HepG2 (cell line): ENCODE measurements at regions not wholly inside any gene's neighbourhood (a gene's known extent, or its start where the extent isn't known, plus 50 kb on each side); places are given as distances from the start of the nearest gene placed in this dataset.

Experiments
- ATAC-seq: fragments of 200-7000 bp; cut with Tn5 transposase; 3 replicates; pipeline ENCODE4 v1.9.1; 2020; ENCODE audit warnings: mild to moderate bottlenecking, moderate library complexity
- BruUV-seq: library from RNA; stranded (reverse); fragments of 400-500 nt; replicated peaks from 2 replicates; lab custom pipeline; 2021; lab: Mats Ljungman, UMichigan
- CTCF ChIA-PET: fragments of 300-600 bp; formaldehyde crosslinking; extraction: SDS; loops from one replicate; lab custom pipeline; 2021; ENCODE audit warnings: low total read pairs, inconsistent platforms, low intra/inter-chr PET ratio; lab: Yijun Ruan, JAX
- POLR2A ChIA-PET: fragments of 350-600 bp; sonication (Branson Sonifier 250); formaldehyde crosslinking; loops from one replicate; lab custom pipeline; 2020; ENCODE audit warnings: antibody characterized with exemption, inconsistent platforms; lab: Yijun Ruan, JAX
- DNase-seq: peaks from one replicate; pipeline ENCODE4 v3.0.0-alpha.2; 2015; ENCODE audit warnings: low spot score
- FAIRE-seq: peaks from 3 replicates; lab custom pipeline; 2011; peaks lifted over from hg19 to GRCh38; lab: Jason Lieb, UNC
- H2AFZ ChIP-seq: one replicate; pipeline ENCODE4 v1.6.1; 2011; ENCODE audit warnings: low read length, inconsistent platforms
- H3K27ac ChIP-seq: fragments of 300-600 bp; 3 replicates; pipeline ENCODE4 v1.8.0; 2011; ENCODE audit warnings: mixed run types, mild to moderate bottlenecking, mixed read lengths, low read length, inconsistent platforms; ENCODE audit not compliant: insufficient read depth; ENCODE audit errors: extremely low read length
- H3K27me3 ChIP-seq, 2 experiments: fragments of 200-600 bp in 1 of 2; 2 replicates in 1 of 2; 3 replicates in 1 of 2; pipeline versions ENCODE4 v1.6.0 to v1.8.0; 2011; ENCODE audit warnings: low read length in 2 of 2, mild to moderate bottlenecking in 2 of 2, moderate library complexity in 2 of 2, inconsistent platforms in 1 of 2; ENCODE audit not compliant: insufficient read depth in 2 of 2, control insufficient read depth in 1 of 2
- H3K36me3 ChIP-seq, 2 experiments: fragments of 200-600 bp in 1 of 2; replicated peaks in 1 of 2; 2 replicates in 1 of 2; 3 replicates in 1 of 2; pipeline versions ENCODE4 v1.5.1 to v1.8.0; 2011; ENCODE audit warnings: low read length in 2 of 2, inconsistent platforms in 1 of 2; ENCODE audit not compliant: insufficient read depth in 2 of 2, control insufficient read depth in 1 of 2
- H3K4me1 ChIP-seq: 2 replicates; pipeline ENCODE4 v1.5.1; 2012; ENCODE audit warnings: low read length, inconsistent platforms; ENCODE audit not compliant: insufficient read depth
- H3K4me2 ChIP-seq: 2 replicates; pipeline ENCODE4 v1.6.0; 2011; ENCODE audit warnings: low read depth, low read length, inconsistent platforms
- H3K4me3 ChIP-seq, 3 experiments: fragments of 200-600 bp in 1 of 3; sonication (generic), shearing (Covaris generic) in 1 of 3; replicated peaks in 1 of 3; 2 replicates each; pipeline ENCODE4 v1.5.1; 2011 to 2016; ENCODE audit warnings: low read length in 3 of 3, inconsistent platforms in 2 of 3, low read depth in 2 of 3, mild to moderate bottlenecking in 2 of 3, control low read depth in 1 of 3, mixed read lengths in 1 of 3; ENCODE audit not compliant: insufficient read depth in 1 of 3
- H3K79me2 ChIP-seq: one replicate; pipeline ENCODE4 v1.6.1; 2011; ENCODE audit warnings: low read length, inconsistent platforms; ENCODE audit not compliant: insufficient read depth
- H3K9ac ChIP-seq: 2 replicates; pipeline ENCODE4 v1.6.0; 2011; ENCODE audit warnings: mild to moderate bottlenecking, low read depth, low read length, inconsistent platforms; ENCODE audit not compliant: insufficient read depth
- H3K9me3 ChIP-seq: 2 replicates; pipeline ENCODE4 v1.5.1; 2012; ENCODE audit warnings: mild to moderate bottlenecking, low read length
- H4K20me1 ChIP-seq: 2 replicates; pipeline ENCODE4 v1.6.0; 2011; ENCODE audit warnings: inconsistent platforms, mild to moderate bottlenecking, low read length, moderate library complexity; ENCODE audit not compliant: insufficient read depth
- CCDC6 ChIP-seq: sonication (generic); formaldehyde crosslinking; IDR thresholded peaks from 2 replicates; pipeline ENCODE4 v1.8.1; 2022; ENCODE audit warnings: mild to moderate bottlenecking, missing genetic modification reagents, moderate library complexity
- ETV5 ChIP-seq: IDR thresholded peaks from 2 replicates; pipeline ENCODE4 v1.6.1; 2018; ENCODE audit warnings: missing biosample characterization, missing genetic modification reagents, inconsistent platforms, borderline replicate concordance
- FOXA3 ChIP-seq: IDR thresholded peaks from 2 replicates; pipeline ENCODE4 v1.6.1; 2016; ENCODE audit warnings: missing genetic modification reagents, missing compliant biosample characterization
- HNF4A ChIP-seq: sonication (generic); formaldehyde crosslinking; IDR thresholded peaks from 2 replicates; pipeline ENCODE4 v1.4.0; 2020; ENCODE audit warnings: missing genetic modification reagents
- NFE2 ChIP-seq: sonication (generic); formaldehyde crosslinking; IDR thresholded peaks from 2 replicates; pipeline ENCODE4 v1.4.0; 2020; ENCODE audit warnings: missing genetic modification reagents
- PTBP1 ChIP-seq: fragments of 200-400 bp; formaldehyde crosslinking; IDR thresholded peaks from 2 replicates; pipeline ENCODE4 v1.6.1; 2018; ENCODE audit warnings: low read length, low read depth; ENCODE audit not compliant: poor library complexity, severe bottlenecking
- SCMH1 ChIP-seq: sonication (generic); formaldehyde crosslinking; IDR thresholded peaks from 2 replicates; pipeline ENCODE4 v1.9.0; 2021; ENCODE audit warnings: missing genetic modification reagents, mild to moderate bottlenecking, borderline replicate concordance
- SMYD3 ChIP-seq: sonication (generic); formaldehyde crosslinking; IDR thresholded peaks from 2 replicates; pipeline ENCODE4 v1.8.1; 2023; ENCODE audit warnings: mild to moderate bottlenecking, missing genetic modification reagents
- SP5 ChIP-seq: IDR thresholded peaks from 2 replicates; pipeline ENCODE4 v1.6.1; 2016; ENCODE audit warnings: low read depth, borderline replicate concordance
- TBX3 ChIP-seq: fragments of 450-650 bp; IDR thresholded peaks from 2 replicates; pipeline ENCODE4 v1.6.1; 2017; ENCODE audit warnings: antibody characterized with exemption, mild to moderate bottlenecking, inconsistent platforms, borderline replicate concordance
- THAP7 ChIP-seq: sonication (generic); formaldehyde crosslinking; IDR thresholded peaks from 2 replicates; pipeline ENCODE4 v1.8.1; 2023; ENCODE audit warnings: mild to moderate bottlenecking, missing genetic modification reagents
- ZNF20 ChIP-seq: sonication (generic); formaldehyde crosslinking; IDR thresholded peaks from 2 replicates; pipeline ENCODE4 v1.4.0; 2020; ENCODE audit warnings: mild to moderate bottlenecking, moderate library complexity, missing genetic modification reagents
- ZNF205 ChIP-seq: IDR thresholded peaks from 2 replicates; pipeline ENCODE4 v1.6.1; 2018; ENCODE audit warnings: missing biosample characterization, missing genetic modification reagents
- ZNF30 ChIP-seq: sonication (generic); formaldehyde crosslinking; IDR thresholded peaks from 2 replicates; pipeline ENCODE4 v1.5.0; 2020; ENCODE audit warnings: mild to moderate bottlenecking, missing genetic modification reagents
- ZNF333 ChIP-seq: sonication (generic); formaldehyde crosslinking; IDR thresholded peaks from 2 replicates; pipeline ENCODE4 v1.4.0; 2020; ENCODE audit warnings: mild to moderate bottlenecking, missing genetic modification reagents, borderline replicate concordance
- ZNF350 ChIP-seq: sonication (generic); formaldehyde crosslinking; IDR thresholded peaks from 2 replicates; pipeline ENCODE4 v1.4.0; 2020; ENCODE audit warnings: mild to moderate bottlenecking, low read depth, missing genetic modification reagents, borderline replicate concordance
- ZNF569 ChIP-seq: sonication (generic); formaldehyde crosslinking; IDR thresholded peaks from 2 replicates; pipeline ENCODE4 v1.5.0; 2020; ENCODE audit warnings: mild to moderate bottlenecking, missing genetic modification reagents, moderate library complexity, borderline replicate concordance
- ZNF691 ChIP-seq: sonication (generic); formaldehyde crosslinking; IDR thresholded peaks from 2 replicates; pipeline ENCODE4 v1.4.0; 2020; ENCODE audit warnings: missing genetic modification reagents, low read depth, mild to moderate bottlenecking, borderline replicate concordance
- ZNF816 ChIP-seq: sonication (generic); formaldehyde crosslinking; IDR thresholded peaks from 2 replicates; pipeline ENCODE4 v1.8.0; 2022; ENCODE audit warnings: missing genetic modification reagents, mild to moderate bottlenecking, borderline replicate concordance
- ZNF83 ChIP-seq: sonication (generic); formaldehyde crosslinking; IDR thresholded peaks from 2 replicates; pipeline ENCODE4 v1.4.0; 2020; ENCODE audit warnings: missing genetic modification reagents, mild to moderate bottlenecking, borderline replicate concordance
- ZSCAN31 ChIP-seq: sonication (generic); formaldehyde crosslinking; IDR thresholded peaks from 2 replicates; pipeline ENCODE4 v1.5.0; 2020; ENCODE audit warnings: low read depth, mild to moderate bottlenecking, missing genetic modification reagents
- WGBS: methylation state at CpG from one replicate; pipeline ENCODE4 v1.1.6; 2017; ENCODE audit warnings: low lambda C conversion rate; 5-methylcytosine and 5-hydroxymethylcytosine counted together
- in situ Hi-C: cut with HindIII; loops from 2 replicates; pipeline ENCODE4 v1.10.0; 2017; ENCODE audit warnings: low pct_unique_long_range_greater_than_20kb; ENCODE audit not compliant: extremely low pct_ligation_motif_present
- intact Hi-C: fragments of 100-400 bp; cut with micrococcal nuclease; formaldehyde crosslinking; loops from one replicate; pipeline ENCODE4 v1.10.0; 2022; ENCODE audit not compliant: unreplicated experiment
- TF ChIP-seq, protein P1 (sequence below): sonication (generic); formaldehyde crosslinking; IDR thresholded peaks from 2 replicates; pipeline ENCODE4 v1.9.0; 2021; ENCODE audit warnings: missing genetic modification reagents, mild to moderate bottlenecking, borderline replicate concordance

DNA sequence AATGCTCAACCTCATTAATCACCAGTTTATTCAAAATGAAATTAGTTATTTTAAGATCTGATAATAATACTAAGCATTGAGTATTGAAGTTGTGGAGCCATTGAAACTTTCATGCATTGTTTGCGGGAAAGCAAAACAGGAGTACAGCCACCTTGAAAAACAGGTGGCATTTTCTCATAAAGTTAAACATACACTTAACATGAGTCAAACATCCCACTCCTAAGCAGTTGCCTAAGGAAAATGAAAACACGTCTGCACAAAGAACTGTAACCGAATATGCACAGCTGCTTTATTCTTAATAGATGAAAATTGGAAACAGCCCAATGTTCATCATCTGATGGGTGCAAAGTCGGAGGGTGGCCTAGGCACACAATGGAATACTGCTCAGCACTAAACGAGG lies 177.3 kb downstream of the IRX2 start (continued):
- TF ChIP-seq, protein P1, sequence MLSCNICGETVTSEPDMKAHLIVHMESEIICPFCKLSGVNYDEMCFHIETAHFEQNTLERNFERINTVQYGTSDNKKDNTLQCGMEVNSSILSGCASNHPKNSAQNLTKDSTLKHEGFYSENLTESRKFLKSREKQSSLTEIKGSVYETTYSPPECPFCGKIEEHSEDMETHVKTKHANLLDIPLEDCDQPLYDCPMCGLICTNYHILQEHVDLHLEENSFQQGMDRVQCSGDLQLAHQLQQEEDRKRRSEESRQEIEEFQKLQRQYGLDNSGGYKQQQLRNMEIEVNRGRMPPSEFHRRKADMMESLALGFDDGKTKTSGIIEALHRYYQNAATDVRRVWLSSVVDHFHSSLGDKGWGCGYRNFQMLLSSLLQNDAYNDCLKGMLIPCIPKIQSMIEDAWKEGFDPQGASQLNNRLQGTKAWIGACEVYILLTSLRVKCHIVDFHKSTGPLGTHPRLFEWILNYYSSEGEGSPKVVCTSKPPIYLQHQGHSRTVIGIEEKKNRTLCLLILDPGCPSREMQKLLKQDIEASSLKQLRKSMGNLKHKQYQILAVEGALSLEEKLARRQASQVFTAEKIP, result no peak
- no peak for TF ChIP-seq ZNF691
- TF ChIP-seq ZNF30 (CRISPR knock-in tag), result no peak
- no peak for TF ChIP-seq CCDC6
- TF ChIP-seq ZSCAN31 (CRISPR knock-in tag), result no peak
- TF ChIP-seq, all 625 proteins: peak for 0

DNA sequence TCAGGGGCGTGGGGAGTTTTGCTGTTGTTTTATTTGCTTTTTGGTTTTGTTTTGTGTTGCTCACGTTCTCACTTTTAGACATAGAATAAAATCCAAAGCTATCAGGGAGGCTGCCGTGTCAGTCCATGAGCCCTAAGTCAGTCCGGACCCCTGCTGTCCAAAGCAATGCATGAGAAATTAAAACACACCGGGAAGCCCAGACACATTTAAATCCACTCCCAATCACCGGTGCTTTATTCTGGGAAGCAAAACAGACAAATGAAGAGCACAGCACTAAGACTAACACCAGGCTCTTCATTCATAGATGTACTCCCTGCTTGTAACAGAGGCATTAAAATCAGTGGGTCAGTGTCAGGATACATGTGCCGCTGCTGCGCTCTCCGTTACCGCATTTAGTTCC lies 180.9 kb downstream of the IRX2 start:
- H4K20me1 ChIP-seq, result no peaks in the 10 kb centered on the region
- no peak overlapping the region for H3K4me2 ChIP-seq
- FAIRE-seq (no peak), DNase-seq (no peak), ATAC-seq (no peak)
- H3K79me2 ChIP-seq, result no peaks in the 10 kb centered on the region
- BruUV-seq, result no TSS peak
- peaks cover 3 to 15% of the 10 kb centered on the region in 2 experiments; a peak in 2 of 5 replicates for H3K27me3 ChIP-seq
- H3K4me3 ChIP-seq, result no peak overlapping the region
- intact Hi-C loops (no loop called here), in situ Hi-C loops (no loop called here)
- H2AFZ ChIP-seq, result no peak overlapping the region
- ChIA-PET POLR2A (no interaction called here), CTCF (no interaction called here)
- no peaks in the 10 kb centered on the region for H3K36me3 ChIP-seq
- H3K9ac ChIP-seq, result no peak overlapping the region
- TF ChIP-seq SMYD3 (CRISPR knock-in tag) (no peak), ZNF83 (CRISPR knock-in tag) (no peak), FOXA3 (CRISPR knock-in tag) (no peak), HNF4A (CRISPR knock-in tag) (no peak), ZNF569 (CRISPR knock-in tag) (no peak), SP5 (CRISPR knock-in tag) (no peak), ZNF20 (CRISPR knock-in tag) (no peak), ZNF816 (CRISPR knock-in tag) (no peak), ZNF333 (CRISPR knock-in tag) (no peak), THAP7 (CRISPR knock-in tag) (no peak), ETV5 (CRISPR knock-in tag) (no peak), NFE2 (CRISPR knock-in tag) (no peak), SCMH1 (CRISPR knock-in tag) (no peak), ZNF350 (CRISPR knock-in tag) (no peak), ZNF205 (CRISPR knock-in tag) (no peak), TBX3 (no peak), PTBP1 (no peak)
- no peaks in the 10 kb centered on the region for H3K4me1 ChIP-seq
- no peaks in the 10 kb centered on the region for H3K9me3 ChIP-seq
- no peak overlapping the region for H3K27ac ChIP-seq
- 25% methylated on average over 9 of the region's 10 CpGs for WGBS
